ENCODE measurements at regions not wholly inside any gene's neighbourhood (a gene's known extent, or its start where the extent isn't known, plus 50 kb on each side); places are given as distances from the start of the nearest gene placed in this dataset.

GRCh38 chr1:193974286-193974798, 787.9 kb upstream of the B3GALT2 start:
- no peaks in the 10 kb centered on the region for H3K36me3 ChIP-seq (ENCODE audit: control insufficient read depth, insufficient read depth, low read length)
- no peak overlapping the region for H3K4me3 ChIP-seq (ENCODE audit: low read depth, low read length)
- H3K27me3 ChIP-seq (ENCODE audit: control insufficient read depth, insufficient read depth, low read length), result no peaks in the 10 kb centered on the region
- no peak overlapping the region for H3K9ac ChIP-seq (ENCODE audit: low read depth, low read length)
- H3K4me1 ChIP-seq (ENCODE audit: control insufficient read depth, insufficient read depth, low read length), result no peaks in the 10 kb centered on the region
- H3K9me3 ChIP-seq (ENCODE audit: control insufficient read depth, insufficient read depth, low read length), result no peaks in the 10 kb centered on the region

GRCh38 chr1:193973428-193973827, 787.0 kb upstream of the B3GALT2 start:
- Histone ChIP-seq H3K9ac (ENCODE audit: low read depth, low read length) (no peak overlapping the region), H3K9me3 (ENCODE audit: control insufficient read depth, insufficient read depth, low read length) (no peaks in the 10 kb centered on the region), H3K36me3 (ENCODE audit: control insufficient read depth, insufficient read depth, low read length) (no peaks in the 10 kb centered on the region), H3K4me1 (ENCODE audit: control insufficient read depth, insufficient read depth, low read length) (no peaks in the 10 kb centered on the region), H3K27me3 (ENCODE audit: control insufficient read depth, insufficient read depth, low read length) (no peaks in the 10 kb centered on the region), H3K4me3 (ENCODE audit: low read depth, low read length) (no peak overlapping the region)

GRCh38 chr1:193971595-193971994, 785.2 kb upstream of the B3GALT2 start:
- Histone ChIP-seq H3K27me3 (ENCODE audit: control insufficient read depth, insufficient read depth, low read length) (no peaks in the 10 kb centered on the region), H3K4me1 (ENCODE audit: control insufficient read depth, insufficient read depth, low read length) (no peaks in the 10 kb centered on the region), H3K36me3 (ENCODE audit: control insufficient read depth, insufficient read depth, low read length) (no peaks in the 10 kb centered on the region), H3K9ac (ENCODE audit: low read depth, low read length) (no peak overlapping the region), H3K4me3 (ENCODE audit: low read depth, low read length) (no peak overlapping the region), H3K9me3 (ENCODE audit: control insufficient read depth, insufficient read depth, low read length) (no peaks in the 10 kb centered on the region)

DNA sequence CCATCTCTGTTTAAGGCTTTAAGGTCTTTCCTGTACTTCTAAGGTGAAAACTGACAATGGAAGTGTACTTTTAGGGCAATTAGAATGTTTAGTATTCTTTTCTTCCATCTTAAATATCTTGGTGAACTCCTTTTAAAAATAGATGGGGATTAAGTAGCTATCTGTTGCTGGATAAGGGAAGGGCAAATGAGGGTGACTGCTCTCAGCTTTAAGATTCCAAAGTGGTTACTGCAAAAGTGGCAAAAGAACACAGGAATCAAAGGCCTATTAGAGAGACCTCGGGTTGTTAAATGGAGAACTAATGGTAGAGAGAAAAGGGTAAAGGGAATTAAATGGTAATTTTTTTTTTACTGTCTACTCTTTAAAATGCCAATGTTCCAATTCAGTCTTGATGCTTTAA, 774.1 kb upstream of the B3GALT2 start:
- Histone ChIP-seq H3K9ac (ENCODE audit: low read depth, low read length) (no peak overlapping the region), H3K4me3 (ENCODE audit: low read depth, low read length) (no peak overlapping the region), H3K9me3 (ENCODE audit: control insufficient read depth, insufficient read depth, low read length) (no peaks in the 10 kb centered on the region), H3K36me3 (ENCODE audit: control insufficient read depth, insufficient read depth, low read length) (no peaks in the 10 kb centered on the region), H3K4me1 (ENCODE audit: control insufficient read depth, insufficient read depth, low read length) (peaks cover 3% of the 10 kb centered on the region), H3K27me3 (ENCODE audit: control insufficient read depth, insufficient read depth, low read length) (no peaks in the 10 kb centered on the region)

- Histone ChIP-seq H3K4me1 (ENCODE audit: control insufficient read depth, insufficient read depth, low read length) (peaks cover 3% of the 10 kb centered on the region), H3K4me3 (ENCODE audit: low read depth, low read length) (no peak overlapping the region), H3K27me3 (ENCODE audit: control insufficient read depth, insufficient read depth, low read length) (no peaks in the 10 kb centered on the region), H3K9me3 (ENCODE audit: control insufficient read depth, insufficient read depth, low read length) (no peaks in the 10 kb centered on the region), H3K9ac (ENCODE audit: low read depth, low read length) (no peak overlapping the region), H3K36me3 (ENCODE audit: control insufficient read depth, insufficient read depth, low read length) (no peaks in the 10 kb centered on the region)
These were observed 773.6 kb upstream of the B3GALT2 start for GRCh38 chr1:193960040-193960439.

- no peaks in the 10 kb centered on the region for H3K27me3 ChIP-seq (ENCODE audit: control insufficient read depth, insufficient read depth, low read length)
- peaks cover 3% of the 10 kb centered on the region for H3K4me1 ChIP-seq (ENCODE audit: control insufficient read depth, insufficient read depth, low read length)
- no peak overlapping the region for H3K4me3 ChIP-seq (ENCODE audit: low read depth, low read length)
These were observed 771.2 kb upstream of the B3GALT2 start for GRCh38 chr1:193957556-193958095.

GRCh38 chr1:193952778-193953374, 766.5 kb upstream of the B3GALT2 start:
- H3K9ac ChIP-seq (ENCODE audit: low read depth, low read length), result no peak overlapping the region
- no peaks in the 10 kb centered on the region for H3K4me1 ChIP-seq (ENCODE audit: control insufficient read depth, insufficient read depth, low read length)
- no peaks in the 10 kb centered on the region for H3K36me3 ChIP-seq (ENCODE audit: control insufficient read depth, insufficient read depth, low read length)
- no peak overlapping the region for H3K4me3 ChIP-seq (ENCODE audit: low read depth, low read length)
- no peaks in the 10 kb centered on the region for H3K27me3 ChIP-seq (ENCODE audit: control insufficient read depth, insufficient read depth, low read length)
- H3K9me3 ChIP-seq (ENCODE audit: control insufficient read depth, insufficient read depth, low read length), result no peaks in the 10 kb centered on the region

More at GRCh38 chr1:193957556-193958095, 771.2 kb upstream of the B3GALT2 start:
- Histone ChIP-seq H3K9ac (ENCODE audit: low read depth, low read length) (no peak overlapping the region), H3K36me3 (ENCODE audit: control insufficient read depth, insufficient read depth, low read length) (no peaks in the 10 kb centered on the region), H3K9me3 (ENCODE audit: control insufficient read depth, insufficient read depth, low read length) (no peaks in the 10 kb centered on the region)

GRCh38 chr1:193951984-193952383, 765.6 kb upstream of the B3GALT2 start:
- Histone ChIP-seq H3K27me3 (ENCODE audit: control insufficient read depth, insufficient read depth, low read length) (no peaks in the 10 kb centered on the region), H3K4me3 (ENCODE audit: low read depth, low read length) (no peak overlapping the region), H3K4me1 (ENCODE audit: control insufficient read depth, insufficient read depth, low read length) (no peaks in the 10 kb centered on the region), H3K9ac (ENCODE audit: low read depth, low read length) (no peak overlapping the region), H3K36me3 (ENCODE audit: control insufficient read depth, insufficient read depth, low read length) (no peaks in the 10 kb centered on the region), H3K9me3 (ENCODE audit: control insufficient read depth, insufficient read depth, low read length) (no peaks in the 10 kb centered on the region)

GRCh38 chr1:193944454-193944853, 758.0 kb upstream of the B3GALT2 start:
- H3K4me3 ChIP-seq (ENCODE audit: low read depth, low read length), result no peak overlapping the region
- H3K36me3 ChIP-seq (ENCODE audit: control insufficient read depth, insufficient read depth, low read length), result no peaks in the 10 kb centered on the region

DNA sequence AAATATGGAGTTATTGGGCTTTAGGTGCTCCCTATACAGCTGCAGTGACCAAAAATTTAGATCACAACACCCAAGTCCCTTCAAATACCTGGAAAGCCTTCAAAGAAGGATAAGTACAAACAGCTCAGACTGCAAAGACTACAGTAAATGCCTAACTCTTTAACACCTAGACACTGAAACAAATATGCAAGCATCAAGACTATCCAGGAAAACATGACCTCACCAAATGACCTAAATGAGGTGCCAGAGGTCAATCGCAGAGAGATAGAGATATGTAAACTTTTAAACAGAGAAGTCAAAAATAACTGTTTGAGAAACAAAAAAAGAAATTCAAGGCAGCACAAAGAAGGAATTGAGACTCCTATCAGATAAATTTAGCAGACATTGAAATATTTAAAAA, 753.8 kb upstream of the B3GALT2 start:
- no peaks in the 10 kb centered on the region for H3K9me3 ChIP-seq (ENCODE audit: control insufficient read depth, insufficient read depth, low read length)

More at GRCh38 chr1:193944454-193944853, 758.0 kb upstream of the B3GALT2 start:
- Histone ChIP-seq H3K9me3 (ENCODE audit: control insufficient read depth, insufficient read depth, low read length) (no peaks in the 10 kb centered on the region), H3K4me1 (ENCODE audit: control insufficient read depth, insufficient read depth, low read length) (no peaks in the 10 kb centered on the region), H3K9ac (ENCODE audit: low read depth, low read length) (no peak overlapping the region), H3K27me3 (ENCODE audit: control insufficient read depth, insufficient read depth, low read length) (no peaks in the 10 kb centered on the region)

GRCh38 chr1:193939585-193939984, 753.2 kb upstream of the B3GALT2 start:
- Histone ChIP-seq H3K4me1 (ENCODE audit: control insufficient read depth, insufficient read depth, low read length) (no peaks in the 10 kb centered on the region), H3K9me3 (ENCODE audit: control insufficient read depth, insufficient read depth, low read length) (no peaks in the 10 kb centered on the region), H3K27me3 (ENCODE audit: control insufficient read depth, insufficient read depth, low read length) (no peaks in the 10 kb centered on the region), H3K9ac (ENCODE audit: low read depth, low read length) (no peak overlapping the region), H3K4me3 (ENCODE audit: low read depth, low read length) (no peak overlapping the region), H3K36me3 (ENCODE audit: control insufficient read depth, insufficient read depth, low read length) (no peaks in the 10 kb centered on the region)

More for the DNA sequence above, 753.8 kb upstream of the B3GALT2 start:
- H3K9ac ChIP-seq (ENCODE audit: low read depth, low read length), result no peak overlapping the region
- no peaks in the 10 kb centered on the region for H3K27me3 ChIP-seq (ENCODE audit: control insufficient read depth, insufficient read depth, low read length)
- no peak overlapping the region for H3K4me3 ChIP-seq (ENCODE audit: low read depth, low read length)
- H3K4me1 ChIP-seq (ENCODE audit: control insufficient read depth, insufficient read depth, low read length), result no peaks in the 10 kb centered on the region
- H3K36me3 ChIP-seq (ENCODE audit: control insufficient read depth, insufficient read depth, low read length), result no peaks in the 10 kb centered on the region

- Histone ChIP-seq H3K9me3 (ENCODE audit: control insufficient read depth, insufficient read depth, low read length) (peaks cover 3% of the 10 kb centered on the region), H3K4me3 (ENCODE audit: low read depth, low read length) (no peak overlapping the region), H3K27me3 (ENCODE audit: control insufficient read depth, insufficient read depth, low read length) (no peaks in the 10 kb centered on the region), H3K4me1 (ENCODE audit: control insufficient read depth, insufficient read depth, low read length) (no peaks in the 10 kb centered on the region), H3K9ac (ENCODE audit: low read depth, low read length) (no peak overlapping the region), H3K36me3 (ENCODE audit: control insufficient read depth, insufficient read depth, low read length) (no peaks in the 10 kb centered on the region)
These were observed 750.9 kb upstream of the B3GALT2 start for GRCh38 chr1:193937308-193937707.

Measured in iPS-15b (cell line).